Sigmoid colon (tissue), 6 donors: ENCODE measurements at regions not wholly inside any gene's neighbourhood (a gene's known extent, or its start where the extent isn't known, plus 50 kb on each side); places are given as distances from the start of the nearest gene placed in this dataset.

Experiments used
- DNase-seq: peaks from one replicate; pipeline ENCODE4 v3.0.0-alpha.2; 2019
- H3K27ac ChIP-seq, 4 donors: fragments of 200-600 bp; sonication (generic); one replicate each; pipeline ENCODE4 v1.5.1; 2016 to 2019; ENCODE audit warnings: mild to moderate bottlenecking in 1 of 4
- H3K27me3 ChIP-seq, 3 donors: fragments of 200-600 bp; sonication (generic); one replicate each; pipeline ENCODE4 v1.5.1; 2019; ENCODE audit warnings: mild to moderate bottlenecking in 1 of 3
- H3K36me3 ChIP-seq, 4 donors: fragments of 200-600 bp; sonication (generic); one replicate each; pipeline ENCODE4 v1.5.1; 2016 to 2019
- H3K4me1 ChIP-seq, 4 donors: fragments of 200-600 bp; sonication (generic); one replicate each; pipeline ENCODE4 v1.5.1; 2017 to 2019
- H3K4me3 ChIP-seq, 4 donors: fragments of 200-600 bp; sonication (generic); one replicate each; pipeline ENCODE4 v1.5.1; 2017 to 2019; ENCODE audit warnings: mild to moderate bottlenecking in 2 of 4, moderate library complexity in 1 of 4
- H3K9me3 ChIP-seq, 4 donors: fragments of 200-600 bp in 3 of 4; sonication (generic) in 3 of 4; one replicate each; pipeline versions ENCODE4 v1.5.1 to v1.6.1; 2013 to 2019
- EP300 ChIP-seq, 4 donors: sonication (generic); formaldehyde crosslinking; IDR thresholded peaks; one replicate each; pipeline ENCODE4 v1.6.1; 2017; ENCODE audit warnings: antibody characterized with exemption in 4 of 4
- POLR2A ChIP-seq, 2 donors: fragments of 450-650 bp; IDR thresholded peaks; one replicate each; pipeline ENCODE4 v1.6.1; 2016; ENCODE audit warnings: antibody characterized with exemption in 2 of 2, mild to moderate bottlenecking in 2 of 2, moderate library complexity in 2 of 2
- POLR2AphosphoS5 ChIP-seq, 4 donors: sonication (generic); formaldehyde crosslinking; IDR thresholded peaks; one replicate each; pipeline ENCODE4 v1.6.1; 2017; ENCODE audit warnings: antibody characterized with exemption in 4 of 4
- WGBS, 2 donors: extraction: QIAGEN DNeasy Blood & Tissue Kit; methylation state at CpG; one replicate each; pipeline ENCODE4 v1.1.7; 2013; 5-methylcytosine and 5-hydroxymethylcytosine counted together
- intact Hi-C: fragments of 100-400 bp; cut with DNase I; formaldehyde crosslinking; loops from one replicate; pipeline ENCODE4 v1.15.1; 2023
- TF ChIP-seq, protein P1 (sequence below), 4 experiments: fragments of 450-650 bp in 3 of 4; fragments of 200-600 bp in 1 of 4; IDR thresholded peaks; one replicate each; pipeline ENCODE4 v1.5.1; 2016 to 2019; ENCODE audit warnings: antibody characterized with exemption in 4 of 4, mild to moderate bottlenecking in 3 of 4, moderate library complexity in 2 of 4
- donor health status: healthy with polysubstance abuse.
- donor health status: healthy.

DNA sequence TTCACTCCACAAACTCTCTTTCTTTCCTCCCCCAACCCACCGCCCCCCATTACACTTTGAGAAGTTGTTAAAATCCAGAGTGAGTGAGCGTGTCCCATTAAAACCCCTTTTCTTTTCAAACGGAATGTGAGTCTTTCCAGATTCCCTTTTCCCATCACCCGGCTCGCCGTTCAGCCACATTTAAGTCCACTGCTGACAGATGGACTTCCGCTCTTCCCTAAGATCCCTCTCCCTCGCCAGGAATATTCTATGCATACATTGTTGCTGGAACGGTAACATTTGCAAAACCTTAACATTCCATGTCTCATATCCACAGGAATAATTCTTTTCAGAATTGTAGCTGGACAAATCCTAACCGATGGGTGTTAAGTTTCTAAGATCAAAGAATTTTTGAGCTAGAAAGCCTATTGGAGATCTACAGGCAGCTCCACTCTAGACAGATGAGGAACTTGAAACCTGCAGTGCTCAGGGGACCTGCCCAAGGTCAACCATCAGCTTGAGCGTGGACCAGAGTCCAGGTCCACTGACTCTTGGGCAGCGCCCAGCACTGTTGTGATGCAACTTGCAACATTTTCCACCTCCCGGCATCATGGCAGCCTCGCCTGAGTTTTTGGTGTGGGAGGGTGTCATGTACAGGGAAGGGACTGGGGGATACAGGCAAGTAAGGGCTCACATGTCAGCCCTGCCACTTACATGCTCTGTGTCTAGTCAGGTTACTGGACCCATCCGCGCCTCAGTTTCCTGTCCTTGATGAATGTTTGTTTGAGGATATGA is 500.1 kb downstream of the CCDC171 start:
- WGBS, 2 donors, result 90 to 95% methylated on average over 16 of the region's 16 CpGs
- TF ChIP-seq POLR2AphosphoS5 (IDR thresholded peaks at IDR 0.05), result no peak
- TF ChIP-seq POLR2A (IDR thresholded peaks at IDR 0.05), result no peak
- TF ChIP-seq EP300 (IDR thresholded peaks at IDR 0.05), result no peak
- TF ChIP-seq, protein P1, sequence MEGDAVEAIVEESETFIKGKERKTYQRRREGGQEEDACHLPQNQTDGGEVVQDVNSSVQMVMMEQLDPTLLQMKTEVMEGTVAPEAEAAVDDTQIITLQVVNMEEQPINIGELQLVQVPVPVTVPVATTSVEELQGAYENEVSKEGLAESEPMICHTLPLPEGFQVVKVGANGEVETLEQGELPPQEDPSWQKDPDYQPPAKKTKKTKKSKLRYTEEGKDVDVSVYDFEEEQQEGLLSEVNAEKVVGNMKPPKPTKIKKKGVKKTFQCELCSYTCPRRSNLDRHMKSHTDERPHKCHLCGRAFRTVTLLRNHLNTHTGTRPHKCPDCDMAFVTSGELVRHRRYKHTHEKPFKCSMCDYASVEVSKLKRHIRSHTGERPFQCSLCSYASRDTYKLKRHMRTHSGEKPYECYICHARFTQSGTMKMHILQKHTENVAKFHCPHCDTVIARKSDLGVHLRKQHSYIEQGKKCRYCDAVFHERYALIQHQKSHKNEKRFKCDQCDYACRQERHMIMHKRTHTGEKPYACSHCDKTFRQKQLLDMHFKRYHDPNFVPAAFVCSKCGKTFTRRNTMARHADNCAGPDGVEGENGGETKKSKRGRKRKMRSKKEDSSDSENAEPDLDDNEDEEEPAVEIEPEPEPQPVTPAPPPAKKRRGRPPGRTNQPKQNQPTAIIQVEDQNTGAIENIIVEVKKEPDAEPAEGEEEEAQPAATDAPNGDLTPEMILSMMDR (IDR thresholded peaks at IDR 0.05), result no peak

DNA sequence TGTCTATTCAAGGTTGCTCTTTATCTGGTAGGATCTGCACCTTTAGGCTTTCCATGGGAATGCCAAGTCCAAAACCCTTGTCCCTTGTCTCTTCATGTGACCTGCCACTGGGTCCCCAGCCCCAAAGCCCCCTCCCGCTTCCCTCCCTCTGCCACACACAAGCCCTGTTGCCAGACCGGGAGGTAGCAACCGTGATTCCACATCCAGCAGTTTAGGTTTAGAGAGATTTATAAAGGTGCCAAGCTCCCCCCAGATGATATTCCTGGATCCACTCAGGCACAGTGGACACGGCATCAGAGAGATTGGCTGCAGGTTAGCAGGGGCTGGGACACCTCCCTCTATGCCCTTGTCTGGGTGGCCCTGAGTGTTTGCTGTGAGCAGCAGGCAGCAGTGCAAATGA is 504.7 kb downstream of the CCDC171 start:
- Histone ChIP-seq H3K27me3 (no peaks in the 10 kb centered on the region), H3K36me3 (no peaks in the 10 kb centered on the region), H3K9me3 (no peaks in the 10 kb centered on the region), H3K4me3 (no peak overlapping the region), H3K27ac (no peak overlapping the region), H3K4me1 (no peaks in the 10 kb centered on the region)
- WGBS, 2 donors, result 89 to 91% methylated on average over 4 of the region's 4 CpGs
- intact Hi-C loops, result no loop called here
- DNase-seq, result no peak
- TF ChIP-seq POLR2AphosphoS5 (IDR thresholded peaks at IDR 0.05), result no peak
- no peak for TF ChIP-seq POLR2A (IDR thresholded peaks at IDR 0.05)
- TF ChIP-seq, protein P1 (IDR thresholded peaks at IDR 0.05), result no peak
- TF ChIP-seq EP300 (IDR thresholded peaks at IDR 0.05), result no peak

More for the DNA sequence above, 500.1 kb downstream of the CCDC171 start:
- no peaks in the 10 kb centered on the region for H3K36me3 ChIP-seq
- no peak for DNase-seq
- no peak overlapping the region for H3K4me3 ChIP-seq
- H3K4me1 ChIP-seq, result no peaks in the 10 kb centered on the region
- intact Hi-C loops, result no loop called here
- no peaks in the 10 kb centered on the region for H3K9me3 ChIP-seq
- no peaks in the 10 kb centered on the region for H3K27me3 ChIP-seq
- no peak overlapping the region for H3K27ac ChIP-seq

DNA sequence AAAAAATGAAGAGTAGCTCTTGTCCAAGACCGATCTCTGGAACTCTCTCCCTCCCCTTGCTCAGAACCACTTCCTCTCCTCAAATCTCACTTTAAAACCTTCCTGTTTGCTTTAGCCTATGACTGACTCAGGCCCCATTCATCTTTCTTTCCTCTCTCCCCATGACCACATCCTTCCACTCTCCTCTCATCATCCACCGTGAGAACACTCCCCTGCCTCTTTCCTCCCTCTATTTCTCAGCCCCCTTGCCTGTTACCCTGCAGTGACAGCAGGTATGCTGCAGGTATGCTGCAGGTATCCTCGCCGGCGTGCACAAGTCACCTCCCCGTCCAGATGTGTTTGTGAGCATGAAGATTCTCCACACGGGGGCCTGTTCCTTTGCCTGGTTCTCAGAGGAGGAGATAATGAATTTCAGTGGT is 505.3 kb downstream of the CCDC171 start:
- H3K9me3 ChIP-seq, result no peaks in the 10 kb centered on the region
- intact Hi-C loops, result no loop called here
- WGBS, 2 donors, result 46 to 69% methylated on average over 7 of the region's 7 CpGs
- no peaks in the 10 kb centered on the region for H3K27me3 ChIP-seq
- no peaks in the 10 kb centered on the region for H3K36me3 ChIP-seq
- H3K4me3 ChIP-seq, result no peak overlapping the region
- TF ChIP-seq POLR2AphosphoS5 (IDR thresholded peaks at IDR 0.05) (no peak), EP300 (IDR thresholded peaks at IDR 0.05) (no peak), POLR2A (IDR thresholded peaks at IDR 0.05) (no peak)
- TF ChIP-seq, protein P1 (IDR thresholded peaks at IDR 0.05), result no peak
- no peak for DNase-seq
- H3K4me1 ChIP-seq, result no peaks in the 10 kb centered on the region
- H3K27ac ChIP-seq, result no peak overlapping the region

DNA sequence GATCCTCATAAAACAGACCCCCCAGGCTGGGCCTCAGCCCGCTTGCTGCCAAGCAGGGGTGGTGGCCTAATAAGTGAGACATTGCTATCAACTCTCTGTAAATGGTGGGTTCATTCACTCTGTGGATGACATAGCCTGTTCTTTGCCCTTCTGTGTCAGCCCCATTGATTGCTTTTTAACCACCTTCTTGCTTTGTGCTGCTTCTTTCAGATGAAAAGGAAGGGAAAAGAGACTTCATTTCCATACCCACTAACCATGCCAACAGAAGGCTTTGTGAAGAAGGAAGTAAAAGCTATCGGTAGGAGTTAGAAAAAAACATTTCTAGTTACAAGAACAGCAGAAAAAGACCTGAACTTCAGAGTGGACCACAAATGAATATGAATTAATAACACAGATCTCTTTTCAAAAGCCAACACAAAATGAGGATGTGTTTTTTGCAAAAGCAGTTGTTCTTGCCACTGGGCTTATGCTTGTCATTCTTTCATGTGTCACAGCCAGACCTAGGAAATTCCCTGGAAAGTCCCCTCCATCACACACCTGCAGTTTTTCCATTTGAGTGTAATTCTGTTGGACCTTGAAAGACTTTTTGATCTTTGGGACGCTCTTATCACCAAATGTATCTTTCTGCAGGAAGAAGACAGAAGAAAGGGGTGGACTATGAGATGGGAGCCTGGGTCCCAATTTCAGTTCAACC is 507.7 kb downstream of the CCDC171 start:
- Histone ChIP-seq H3K36me3 (no peaks in the 10 kb centered on the region), H3K27me3 (no peaks in the 10 kb centered on the region), H3K9me3 (no peaks in the 10 kb centered on the region), H3K4me3 (no peak overlapping the region), H3K27ac (no peak overlapping the region), H3K4me1 (no peaks in the 10 kb centered on the region)
- no peak for DNase-seq
- intact Hi-C loops, result no loop called here
- 61 to 65% methylated on average over 3 of the region's 3 CpGs for WGBS, 2 donors
- TF ChIP-seq, protein P1 (IDR thresholded peaks at IDR 0.05), result no peak
- TF ChIP-seq EP300 (IDR thresholded peaks at IDR 0.05), result no peak
- TF ChIP-seq POLR2A (IDR thresholded peaks at IDR 0.05), result no peak
- TF ChIP-seq POLR2AphosphoS5 (IDR thresholded peaks at IDR 0.05), result no peak
